IMR-90 (cell line): ENCODE measurements at regions not wholly inside any gene's neighbourhood (a gene's known extent, or its start where the extent isn't known, plus 50 kb on each side); places are given as distances from the start of the nearest gene placed in this dataset.

Source experiments
- ATAC-seq: fragments of 200-7000 bp; cut with Tn5 transposase; 2 replicates; pipeline ENCODE4 v1.9.1; 2020; ENCODE audit warnings: low read depth, mild to moderate bottlenecking, moderate library complexity
- BruUV-seq: library from RNA; stranded (reverse); fragments of 400-500 nt; replicated peaks from 2 replicates; lab custom pipeline; 2021; lab: Mats Ljungman, UMichigan
- CTCF ChIA-PET: fragments of 300-600 bp; formaldehyde crosslinking; extraction: SDS; loops from one replicate; lab custom pipeline; 2021; ENCODE audit warnings: antibody characterized with exemption; lab: Yijun Ruan, JAX
- POLR2A ChIA-PET: fragments of 300-600 bp; sonication (Branson Sonifier 250); formaldehyde crosslinking; loops from one replicate; lab custom pipeline; 2022; ENCODE audit warnings: antibody characterized with exemption; ENCODE audit not compliant: unreplicated experiment; lab: Charles Lee
- DNase-seq: peaks from one replicate; pipeline ENCODE4 v3.0.0; 2013
- H2AFZ ChIP-seq: replicated peaks from 2 replicates; pipeline ENCODE3; 2013; ENCODE audit warnings: low read length, mild to moderate bottlenecking; ENCODE audit not compliant: poor library complexity
- H2AK5ac ChIP-seq: 2 replicates; pipeline ENCODE4 v1.6.1; 2013; ENCODE audit warnings: low read depth, low read length, inconsistent platforms
- H2AK9ac ChIP-seq: replicated peaks from 2 replicates; pipeline ENCODE3; 2013; ENCODE audit warnings: mild to moderate bottlenecking, low read depth, low read length, moderate library complexity; ENCODE audit not compliant: poor library complexity
- H2BK120ac ChIP-seq: 2 replicates; pipeline ENCODE4 v1.6.1; 2013; ENCODE audit warnings: low read depth, low read length, inconsistent platforms
- H2BK15ac ChIP-seq: 3 replicates; pipeline ENCODE4 v1.6.1; 2013; ENCODE audit warnings: low read depth, low read length, inconsistent platforms
- H2BK20ac ChIP-seq: 2 replicates; pipeline ENCODE4 v1.6.1; 2013; ENCODE audit warnings: low read depth, mild to moderate bottlenecking, inconsistent platforms, low read length, moderate library complexity
- H2BK5ac ChIP-seq: 2 replicates; pipeline ENCODE4 v1.6.1; 2013; ENCODE audit warnings: mild to moderate bottlenecking, low read depth, low read length, inconsistent platforms; ENCODE audit not compliant: poor library complexity, severe bottlenecking
- H3K14ac ChIP-seq: replicated peaks from 2 replicates; pipeline ENCODE4 v1.6.1; 2013; ENCODE audit warnings: low read depth, low read length, inconsistent platforms
- H3K18ac ChIP-seq: 2 replicates; pipeline ENCODE4 v1.6.1; 2013; ENCODE audit warnings: low read depth, low read length, control low read depth
- H3K23ac ChIP-seq: 2 replicates; pipeline ENCODE4 v1.6.1; 2013; ENCODE audit warnings: low read depth, low read length, inconsistent platforms
- H3K27ac ChIP-seq: 2 replicates; pipeline ENCODE4 v1.5.1; 2013; ENCODE audit warnings: mild to moderate bottlenecking, control low read depth, low read length; ENCODE audit not compliant: insufficient read depth
- H3K27me3 ChIP-seq: 2 replicates; pipeline ENCODE4 v1.6.1; 2013; ENCODE audit warnings: low read length; ENCODE audit not compliant: control insufficient read depth, insufficient read depth
- H3K36me3 ChIP-seq: 2 replicates; pipeline ENCODE4 v1.6.1; 2013; ENCODE audit warnings: low read length, mixed read lengths; ENCODE audit not compliant: control insufficient read depth, insufficient read depth
- H3K4ac ChIP-seq: 2 replicates; pipeline ENCODE4 v1.6.1; 2013; ENCODE audit warnings: low read depth, low read length, inconsistent platforms
- H3K4me1 ChIP-seq: 2 replicates; pipeline ENCODE4 v1.6.1; 2013; ENCODE audit warnings: low read length, mixed read lengths; ENCODE audit not compliant: control insufficient read depth, insufficient read depth
- H3K4me2 ChIP-seq: 2 replicates; pipeline ENCODE4 v1.6.1; 2013; ENCODE audit warnings: low read depth, mild to moderate bottlenecking, control low read depth, low read length, moderate library complexity
- H3K4me3 ChIP-seq: 2 replicates; pipeline ENCODE4 v1.5.1; 2013; ENCODE audit warnings: low read depth, mild to moderate bottlenecking, control low read depth, low read length, moderate library complexity; ENCODE audit not compliant: insufficient read depth
- H3K56ac ChIP-seq: 2 replicates; pipeline ENCODE4 v1.6.1; 2013; ENCODE audit warnings: low read length, inconsistent platforms; ENCODE audit not compliant: insufficient read depth; ENCODE audit errors: extremely low read depth
- H3K79me1 ChIP-seq, 2 experiments: 2 replicates each; pipeline ENCODE4 v1.6.1; 2013; ENCODE audit warnings: low read length in 2 of 2, inconsistent platforms in 1 of 2, low read depth in 1 of 2
- H3K9ac ChIP-seq: 2 replicates; pipeline ENCODE4 v1.6.1; 2013; ENCODE audit warnings: low read depth, low read length, control low read depth
- H3K9me1 ChIP-seq: 2 replicates; pipeline ENCODE4 v1.6.1; 2013; ENCODE audit warnings: low read length, inconsistent platforms; ENCODE audit not compliant: insufficient read depth
- H3K9me3 ChIP-seq: 2 replicates; pipeline ENCODE4 v1.6.1; 2013; ENCODE audit warnings: low read length; ENCODE audit not compliant: control insufficient read depth, insufficient read depth
- H4K20me1 ChIP-seq: 2 replicates; pipeline ENCODE4 v1.6.1; 2013; ENCODE audit warnings: low read length, inconsistent platforms; ENCODE audit not compliant: insufficient read depth
- H4K5ac ChIP-seq: 2 replicates; pipeline ENCODE4 v1.6.1; 2013; ENCODE audit warnings: mild to moderate bottlenecking, low read depth, low read length, control low read depth
- H4K8ac ChIP-seq, 2 experiments: 2 replicates each; pipeline ENCODE4 v1.6.1; 2013; ENCODE audit warnings: low read depth in 2 of 2, low read length in 2 of 2, control low read depth in 1 of 2, inconsistent platforms in 1 of 2
- H4K91ac ChIP-seq: 2 replicates; pipeline ENCODE4 v1.6.1; 2013; ENCODE audit warnings: low read depth, low read length, inconsistent platforms; ENCODE audit not compliant: insufficient read depth
- CHD1 ChIP-seq: IDR thresholded peaks from 2 replicates; pipeline ENCODE4 v1.6.1; 2012; ENCODE audit warnings: low read depth, low read length, improper control_type of control experiment
- ELK1 ChIP-seq: fragments of 150-350 bp; IDR thresholded peaks from 2 replicates; pipeline ENCODE4 v1.6.1; 2016; ENCODE audit warnings: low read depth, mild to moderate bottlenecking, low read length, moderate library complexity, borderline replicate concordance
- FOS ChIP-seq: fragments of 150-350 bp; IDR thresholded peaks from 2 replicates; pipeline ENCODE4 v1.6.1; 2016; ENCODE audit warnings: low read depth, low read length
- WGBS, 2 experiments: methylation state at CpG; one replicate each; pipeline versions ENCODE4 v1.1.5 to v1.1.7; 2013; ENCODE audit warnings: missing lambda C conversion rate in 2 of 2; ENCODE audit not compliant: insufficient read length in 1 of 2; ENCODE audit errors: extremely low coverage in 2 of 2; 5-methylcytosine and 5-hydroxymethylcytosine counted together
- dilution Hi-C: fragments of 300-500 bp; cut with HindIII; formaldehyde crosslinking; loops from one replicate; pipeline ENCODE4 v1.14.3; 2018; ENCODE audit warnings: low sequenced_read_pairs; ENCODE audit not compliant: unreplicated experiment
- in situ Hi-C: fragments of 300-500 bp; cut with MboI; formaldehyde crosslinking; loops from 3 replicates; pipeline ENCODE4 v1.14.3; 2019; ENCODE audit warnings: low sequenced_read_pairs, inconsistent platforms, mixed read lengths
- intact Hi-C: fragments of 100-400 bp; cut with micrococcal nuclease; formaldehyde crosslinking; loops from 2 replicates; pipeline ENCODE4 v1.10.0; 2022

- H3K9me1 ChIP-seq = no peaks in the 10 kb centered on the region
- H2AK9ac ChIP-seq = no peak overlapping the region
- no peak overlapping the region for H3K4ac ChIP-seq
- no peak overlapping the region for H4K5ac ChIP-seq
- no peak overlapping the region for H3K23ac ChIP-seq
- intact Hi-C loops (no loop called here), dilution Hi-C loops (no loop called here), in situ Hi-C loops (loop anchor here (25.0 kb wide), 1 partner anchor 1935 kb away; no protein-coding TSS in a partner anchor)
- no TSS peak for BruUV-seq
- WGBS, 2 experiments = no CpG with 5 or more reads among the region's 3 CpGs
- no peak overlapping the region for H2BK120ac ChIP-seq
- H3K9me3 ChIP-seq = no peaks in the 10 kb centered on the region
- H3K4me2 ChIP-seq = no peak overlapping the region
- H4K20me1 ChIP-seq = no peaks in the 10 kb centered on the region
- H3K27ac ChIP-seq = no peak overlapping the region
- H3K56ac ChIP-seq = no peak overlapping the region
- no peak overlapping the region for H2AK5ac ChIP-seq
- TF ChIP-seq CHD1 (no peak), FOS (no peak), ELK1 (no peak)
- peaks cover 19% of the 10 kb centered on the region for H3K27me3 ChIP-seq
- no peaks in the 10 kb centered on the region for H3K79me1 ChIP-seq
- DNase-seq = no peak
- no peak overlapping the region for H3K18ac ChIP-seq
- no peak for ATAC-seq
- CTCF ChIA-PET = no interaction called here
- no peak overlapping the region for H2BK20ac ChIP-seq
- H4K8ac ChIP-seq = no peak overlapping the region
- no peak overlapping the region for H3K9ac ChIP-seq
- H4K91ac ChIP-seq = no peak overlapping the region
- no peak overlapping the region for H3K4me3 ChIP-seq
- H2AFZ ChIP-seq = no peak overlapping the region
- POLR2A ChIA-PET = no interaction called here
- H3K4me1 ChIP-seq = no peaks in the 10 kb centered on the region
- no peak overlapping the region for H2BK15ac ChIP-seq
- H3K14ac ChIP-seq = no peak overlapping the region
- H3K36me3 ChIP-seq = no peaks in the 10 kb centered on the region
- H2BK5ac ChIP-seq = no peak overlapping the region
These were observed 719.6 kb upstream of the WWC1 start for GRCh38 chr5:167571824-167572223.
